A673 (cell line): ENCODE measurements at regions not wholly inside any gene's neighbourhood (a gene's known extent, or its start where the extent isn't known, plus 50 kb on each side); places are given as distances from the start of the nearest gene placed in this dataset.

Experiments used
- BruUV-seq: library from RNA; stranded (reverse); fragments of 400-500 nt; replicated peaks from 2 replicates; lab custom pipeline; 2021; lab: Mats Ljungman, UMichigan
- CTCF ChIA-PET: fragments of 300-600 bp; sonication (Branson Sonifier 250); formaldehyde crosslinking; loops from one replicate; lab custom pipeline; 2022; ENCODE audit warnings: antibody characterized with exemption; lab: Charles Lee
- POLR2A ChIA-PET: fragments of 300-600 bp; sonication (Branson Sonifier 250); formaldehyde crosslinking; loops from one replicate; lab custom pipeline; 2022; ENCODE audit warnings: antibody characterized with exemption; ENCODE audit not compliant: low non-redundant PET; lab: Charles Lee
- DNase-seq: peaks from one replicate; pipeline ENCODE4 v3.0.0-alpha.2; 2015; ENCODE audit warnings: low spot score
- H3K27ac ChIP-seq: fragments of 200-600 bp; sonication (generic); 2 replicates; pipeline ENCODE4 v1.5.1; 2016; ENCODE audit warnings: mixed run types, low read depth, mild to moderate bottlenecking, mixed read lengths, antibody characterized with exemption, low read length; ENCODE audit not compliant: poor library complexity, severe bottlenecking
- H3K27me3 ChIP-seq: fragments of 200-600 bp; sonication (generic); replicated peaks from 2 replicates; pipeline ENCODE4 v1.6.1; 2017; ENCODE audit warnings: mixed run types, low read depth, mild to moderate bottlenecking, mixed read lengths, antibody characterized with exemption, low read length; ENCODE audit not compliant: insufficient read depth, poor library complexity
- H3K36me3 ChIP-seq: fragments of 200-600 bp; sonication (generic); 2 replicates; pipeline ENCODE4 v1.6.1; 2016; ENCODE audit warnings: mixed run types, mild to moderate bottlenecking, mixed read lengths, antibody characterized with exemption, low read length; ENCODE audit not compliant: insufficient read depth, poor library complexity, severe bottlenecking
- H3K4me1 ChIP-seq: fragments of 200-600 bp; sonication (generic); 2 replicates; pipeline ENCODE4 v1.6.1; 2017; ENCODE audit warnings: mixed run types, mild to moderate bottlenecking, mixed read lengths, antibody characterized with exemption, low read length; ENCODE audit not compliant: insufficient read depth, poor library complexity, severe bottlenecking
- H3K4me3 ChIP-seq: fragments of 200-600 bp; sonication (generic); 2 replicates; pipeline ENCODE4 v1.5.1; 2016; ENCODE audit warnings: low read depth, mixed run types, mild to moderate bottlenecking, mixed read lengths, low read length; ENCODE audit not compliant: poor library complexity, severe bottlenecking
- H3K9me3 ChIP-seq: fragments of 200-600 bp; sonication (generic); 2 replicates; pipeline ENCODE4 v1.6.1; 2016; ENCODE audit warnings: mixed run types, low read depth, mild to moderate bottlenecking, mixed read lengths, antibody characterized with exemption, low read length; ENCODE audit not compliant: poor library complexity, severe bottlenecking
- EZH2 ChIP-seq: fragments of 200-600 bp; sonication (generic); IDR thresholded peaks from 2 replicates; pipeline ENCODE4 v1.6.1; 2017; ENCODE audit warnings: borderline replicate concordance, low read depth, mild to moderate bottlenecking, mixed read lengths, antibody characterized with exemption, low read length; ENCODE audit not compliant: poor library complexity, severe bottlenecking
- intact Hi-C: fragments of 100-400 bp; cut with micrococcal nuclease; formaldehyde crosslinking; loops from one replicate; pipeline ENCODE4 v1.10.0; 2022; ENCODE audit not compliant: unreplicated experiment
- TF ChIP-seq, protein P1 (sequence below): fragments of 300-800, 200-600 bp; sonication (generic); conservative IDR thresholded peaks from 2 replicates; pipeline ENCODE4 v1.5.1; 2017; ENCODE audit warnings: low read depth, mild to moderate bottlenecking, antibody characterized with exemption, low read length, moderate library complexity, mixed read lengths

DNA sequence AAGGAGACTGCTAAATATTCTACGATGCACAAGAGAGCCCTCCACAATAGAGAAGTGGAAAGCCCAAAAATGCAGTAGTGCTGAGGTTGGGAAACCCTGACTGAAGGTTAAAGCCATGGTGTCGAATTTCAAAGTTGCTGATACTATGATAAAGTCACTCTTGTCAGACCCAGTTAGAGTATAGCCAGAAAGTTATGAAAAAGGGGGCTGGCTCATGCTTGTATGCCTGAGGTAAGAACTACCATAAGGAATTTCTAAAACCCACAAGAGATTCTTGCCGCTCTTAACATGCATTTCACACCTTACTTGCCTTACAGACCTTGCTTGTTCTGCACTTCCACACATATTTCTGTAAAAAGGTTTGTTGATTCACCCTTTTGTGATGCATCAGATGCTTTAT is 184.6 kb downstream of the SLC6A15 start:
- H3K27ac ChIP-seq, result no peak overlapping the region
- CTCF ChIA-PET, result no interaction called here
- H3K4me3 ChIP-seq, result no peak overlapping the region
- no peaks in the 10 kb centered on the region for H3K27me3 ChIP-seq
- TF ChIP-seq EZH2, result no peak
- TF ChIP-seq, protein P1, sequence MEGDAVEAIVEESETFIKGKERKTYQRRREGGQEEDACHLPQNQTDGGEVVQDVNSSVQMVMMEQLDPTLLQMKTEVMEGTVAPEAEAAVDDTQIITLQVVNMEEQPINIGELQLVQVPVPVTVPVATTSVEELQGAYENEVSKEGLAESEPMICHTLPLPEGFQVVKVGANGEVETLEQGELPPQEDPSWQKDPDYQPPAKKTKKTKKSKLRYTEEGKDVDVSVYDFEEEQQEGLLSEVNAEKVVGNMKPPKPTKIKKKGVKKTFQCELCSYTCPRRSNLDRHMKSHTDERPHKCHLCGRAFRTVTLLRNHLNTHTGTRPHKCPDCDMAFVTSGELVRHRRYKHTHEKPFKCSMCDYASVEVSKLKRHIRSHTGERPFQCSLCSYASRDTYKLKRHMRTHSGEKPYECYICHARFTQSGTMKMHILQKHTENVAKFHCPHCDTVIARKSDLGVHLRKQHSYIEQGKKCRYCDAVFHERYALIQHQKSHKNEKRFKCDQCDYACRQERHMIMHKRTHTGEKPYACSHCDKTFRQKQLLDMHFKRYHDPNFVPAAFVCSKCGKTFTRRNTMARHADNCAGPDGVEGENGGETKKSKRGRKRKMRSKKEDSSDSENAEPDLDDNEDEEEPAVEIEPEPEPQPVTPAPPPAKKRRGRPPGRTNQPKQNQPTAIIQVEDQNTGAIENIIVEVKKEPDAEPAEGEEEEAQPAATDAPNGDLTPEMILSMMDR, result no peak
- DNase-seq, result peak; percentile 48
- POLR2A ChIA-PET, result no interaction called here
- H3K36me3 ChIP-seq, result no peaks in the 10 kb centered on the region
- no peaks in the 10 kb centered on the region for H3K9me3 ChIP-seq
- no TSS peak for BruUV-seq
- peaks cover 7% of the 10 kb centered on the region for H3K4me1 ChIP-seq
- intact Hi-C loops, result no loop called here

DNA sequence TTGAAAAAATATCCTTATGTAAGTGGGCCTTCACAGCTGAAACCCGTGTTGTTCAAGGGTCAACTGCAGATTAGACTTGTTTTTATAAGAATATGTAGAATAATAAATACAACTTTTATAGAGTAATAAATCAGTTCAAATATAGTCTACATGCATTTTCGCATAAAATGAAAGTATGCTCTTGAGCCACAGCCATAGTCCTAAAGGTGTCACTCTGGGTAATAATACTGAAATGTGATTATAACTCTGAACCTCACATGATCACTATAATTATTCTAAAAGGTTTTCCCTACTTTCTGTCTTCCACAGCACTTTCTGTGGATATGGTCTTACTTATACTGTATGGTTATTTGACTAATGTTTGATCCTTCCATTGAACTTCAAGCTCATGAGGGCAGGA is 185.8 kb downstream of the SLC6A15 start:
- ChIA-PET POLR2A (no interaction called here), CTCF (no interaction called here)
- no peak overlapping the region for H3K27ac ChIP-seq
- intact Hi-C loops, result no loop called here
- no peak for DNase-seq
- peaks cover 7% of the 10 kb centered on the region for H3K4me1 ChIP-seq
- H3K4me3 ChIP-seq, result no peak overlapping the region
- H3K9me3 ChIP-seq, result no peaks in the 10 kb centered on the region
- TF ChIP-seq, protein P1, result no peak
- no peak for TF ChIP-seq EZH2
- H3K36me3 ChIP-seq, result no peaks in the 10 kb centered on the region
- no peaks in the 10 kb centered on the region for H3K27me3 ChIP-seq
- BruUV-seq, result no TSS peak

DNA sequence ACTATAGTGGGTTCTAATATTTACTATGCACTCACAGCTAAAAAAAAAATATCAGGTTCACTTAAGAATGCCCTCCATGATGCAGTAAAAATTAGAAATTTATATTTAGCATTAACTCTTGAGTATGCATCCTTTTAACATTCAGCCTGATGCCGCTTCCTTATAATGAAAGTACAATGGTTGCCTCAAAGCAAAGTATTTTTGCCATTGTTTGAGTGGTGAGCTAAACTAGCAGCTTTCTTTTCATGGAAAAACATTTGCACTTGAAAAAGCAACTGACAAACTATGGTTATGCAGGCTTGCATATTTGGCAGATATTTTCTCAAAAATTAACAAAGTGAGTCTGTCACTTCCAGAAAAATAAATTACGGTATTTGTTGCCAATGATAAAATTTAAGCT is 188.6 kb downstream of the SLC6A15 start:
- intact Hi-C loops, result no loop called here
- ChIA-PET POLR2A (no interaction called here), CTCF (no interaction called here)

More for the DNA sequence above, 188.6 kb downstream of the SLC6A15 start:
- H3K36me3 ChIP-seq, result no peaks in the 10 kb centered on the region
- H3K9me3 ChIP-seq, result no peaks in the 10 kb centered on the region
- TF ChIP-seq EZH2, result no peak
- TF ChIP-seq, protein P1, result no peak
- no peak for DNase-seq
- H3K4me1 ChIP-seq, result peaks cover 19% of the 10 kb centered on the region
- no peaks in the 10 kb centered on the region for H3K27me3 ChIP-seq
- no peak overlapping the region for H3K27ac ChIP-seq
- BruUV-seq, result no TSS peak
- no peak overlapping the region for H3K4me3 ChIP-seq
